Peyer's patch (tissue), 4 donors: ENCODE measurements at regions not wholly inside any gene's neighbourhood (a gene's known extent, or its start where the extent isn't known, plus 50 kb on each side); places are given as distances from the start of the nearest gene placed in this dataset.

Experiments used
- POLR2A ChIP-seq, 2 donors: fragments of 450-650 bp; IDR thresholded peaks; one replicate each; pipeline ENCODE4 v1.5.1; 2017; ENCODE audit warnings: antibody characterized with exemption in 2 of 2, mild to moderate bottlenecking in 2 of 2, moderate library complexity in 2 of 2
- TF ChIP-seq, protein P1 (sequence below), 6 experiments: fragments of 450-650 bp in 4 of 6; fragments of 200-600 bp in 2 of 6; sonication (generic) in 1 of 6; IDR thresholded peaks; one replicate each; pipeline ENCODE4 v1.5.1; 2017 to 2019; ENCODE audit warnings: antibody characterized with exemption in 6 of 6, mild to moderate bottlenecking in 3 of 6, moderate library complexity in 1 of 6

DNA sequence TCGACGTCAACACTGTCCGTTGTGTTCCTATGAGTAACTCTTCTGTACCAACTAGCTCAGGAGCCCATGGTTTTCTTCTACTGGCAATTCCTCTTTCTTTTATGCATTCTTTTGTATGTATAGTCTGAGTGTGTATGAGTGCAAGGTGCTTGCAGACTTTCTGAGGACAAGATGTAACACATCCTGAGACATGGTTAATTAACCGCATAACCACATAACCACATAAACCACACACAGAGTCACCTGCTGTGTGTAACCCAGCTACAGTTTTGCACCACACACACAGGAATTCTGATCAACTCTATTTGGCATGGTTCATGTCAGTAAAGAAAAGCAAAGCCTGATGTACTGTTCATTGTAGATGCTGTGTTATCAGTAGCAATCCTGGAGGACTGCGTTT, 98.6 kb downstream of the DACT2 start:
- TF ChIP-seq POLR2A (IDR thresholded peaks at IDR 0.05), result no peak
- TF ChIP-seq, protein P1, sequence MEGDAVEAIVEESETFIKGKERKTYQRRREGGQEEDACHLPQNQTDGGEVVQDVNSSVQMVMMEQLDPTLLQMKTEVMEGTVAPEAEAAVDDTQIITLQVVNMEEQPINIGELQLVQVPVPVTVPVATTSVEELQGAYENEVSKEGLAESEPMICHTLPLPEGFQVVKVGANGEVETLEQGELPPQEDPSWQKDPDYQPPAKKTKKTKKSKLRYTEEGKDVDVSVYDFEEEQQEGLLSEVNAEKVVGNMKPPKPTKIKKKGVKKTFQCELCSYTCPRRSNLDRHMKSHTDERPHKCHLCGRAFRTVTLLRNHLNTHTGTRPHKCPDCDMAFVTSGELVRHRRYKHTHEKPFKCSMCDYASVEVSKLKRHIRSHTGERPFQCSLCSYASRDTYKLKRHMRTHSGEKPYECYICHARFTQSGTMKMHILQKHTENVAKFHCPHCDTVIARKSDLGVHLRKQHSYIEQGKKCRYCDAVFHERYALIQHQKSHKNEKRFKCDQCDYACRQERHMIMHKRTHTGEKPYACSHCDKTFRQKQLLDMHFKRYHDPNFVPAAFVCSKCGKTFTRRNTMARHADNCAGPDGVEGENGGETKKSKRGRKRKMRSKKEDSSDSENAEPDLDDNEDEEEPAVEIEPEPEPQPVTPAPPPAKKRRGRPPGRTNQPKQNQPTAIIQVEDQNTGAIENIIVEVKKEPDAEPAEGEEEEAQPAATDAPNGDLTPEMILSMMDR (IDR thresholded peaks at IDR 0.05), result no peak
